Retina (tissue), 1 donor: ENCODE measurements at regions not wholly inside any gene's neighbourhood (a gene's known extent, or its start where the extent isn't known, plus 50 kb on each side); places are given as distances from the start of the nearest gene placed in this dataset.

ENCODE experiments used
- DNase-seq: peaks from one replicate; pipeline ENCODE4 v3.0.0-alpha.2; 2016

- DNase-seq, result no peak
These were observed 191.5 kb upstream of the S1PR3 start for GRCh38 chr9:88799541-88800328.

GRCh38 chr9:88800329-88800682 lies 191.0 kb upstream of the S1PR3 start:
- DNase-seq, result no peak

- no peak for DNase-seq
These were observed 190.0 kb upstream of the S1PR3 start for GRCh38 chr9:88801214-88801796.

GRCh38 chr9:88802533-88802932 lies 188.7 kb upstream of the S1PR3 start:
- DNase-seq, result no peak

GRCh38 chr9:88803546-88804253 lies 187.6 kb upstream of the S1PR3 start:
- no peak for DNase-seq

GRCh38 chr9:88804254-88804596 lies 187.0 kb upstream of the S1PR3 start:
- DNase-seq, result no peak

- DNase-seq, result no peak
These were observed 185.9 kb upstream of the S1PR3 start for GRCh38 chr9:88805217-88805943.

- no peak for DNase-seq
These were observed 183.8 kb upstream of the S1PR3 start for GRCh38 chr9:88807426-88807825.

GRCh38 chr9:88808019-88808656 lies 183.1 kb upstream of the S1PR3 start:
- no peak for DNase-seq

GRCh38 chr9:88808761-88809354 lies 182.4 kb upstream of the S1PR3 start:
- DNase-seq, result no peak

GRCh38 chr9:88809355-88810161 lies 181.7 kb upstream of the S1PR3 start:
- no peak for DNase-seq

- DNase-seq, result no peak
These were observed 180.4 kb upstream of the S1PR3 start for GRCh38 chr9:88810826-88811225.

- no peak for DNase-seq
These were observed 179.8 kb upstream of the S1PR3 start for GRCh38 chr9:88811511-88811910.

GRCh38 chr9:88812938-88813637 lies 178.2 kb upstream of the S1PR3 start:
- no peak for DNase-seq

GRCh38 chr9:88813638-88814209 lies 177.5 kb upstream of the S1PR3 start:
- no peak for DNase-seq

GRCh38 chr9:88814577-88814976 lies 176.7 kb upstream of the S1PR3 start:
- peak; percentile 47 for DNase-seq

GRCh38 chr9:88816141-88816540 lies 175.1 kb upstream of the S1PR3 start:
- no peak for DNase-seq

- no peak for DNase-seq
These were observed 174.7 kb upstream of the S1PR3 start for GRCh38 chr9:88816591-88816990.

GRCh38 chr9:88817628-88818027 lies 173.6 kb upstream of the S1PR3 start:
- no peak for DNase-seq

GRCh38 chr9:88818495-88819201 lies 172.6 kb upstream of the S1PR3 start:
- peak; percentile 37 for DNase-seq
